OCI-LY1 (cell line): ENCODE measurements at regions not wholly inside any gene's neighbourhood (a gene's known extent, or its start where the extent isn't known, plus 50 kb on each side); places are given as distances from the start of the nearest gene placed in this dataset.

Experiments
- EZH2 ChIP-seq: fragments of 200-600 bp; sonication (generic), shearing (Covaris generic); IDR thresholded peaks from 2 replicates; pipeline ENCODE4 v1.8.0; 2017; ENCODE audit warnings: borderline replicate concordance, mixed run types, mild to moderate bottlenecking, antibody characterized with exemption, low read length, moderate library complexity, mixed read lengths
- TF ChIP-seq, protein P1 (sequence below): fragments of 200-600 bp; sonication (generic), shearing (Covaris generic); IDR thresholded peaks from 2 replicates; pipeline ENCODE4 v1.5.1; 2017; ENCODE audit warnings: mild to moderate bottlenecking, antibody characterized with exemption, low read length, moderate library complexity, mixed read lengths

DNA sequence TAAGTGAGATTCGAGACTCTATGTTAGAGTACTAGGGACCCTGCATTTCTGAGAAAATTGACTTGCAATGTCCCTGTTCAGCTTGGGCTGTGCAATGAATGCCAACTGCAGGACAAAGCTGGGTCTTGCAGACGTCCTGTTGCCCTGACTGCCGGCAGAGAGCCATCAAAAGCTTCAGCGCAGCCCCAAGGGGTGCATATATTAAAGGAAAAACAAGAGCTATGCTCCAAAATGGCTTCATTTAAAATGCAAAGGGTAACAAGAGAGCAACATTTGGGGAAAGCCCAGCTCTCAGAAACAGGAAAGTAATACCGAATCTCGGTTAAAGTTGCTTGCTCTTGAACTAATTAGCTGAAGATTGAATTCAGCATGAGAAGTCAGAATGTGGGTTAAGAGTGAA lies 110.9 kb upstream of the PNPT1 start:
- TF ChIP-seq, protein P1, sequence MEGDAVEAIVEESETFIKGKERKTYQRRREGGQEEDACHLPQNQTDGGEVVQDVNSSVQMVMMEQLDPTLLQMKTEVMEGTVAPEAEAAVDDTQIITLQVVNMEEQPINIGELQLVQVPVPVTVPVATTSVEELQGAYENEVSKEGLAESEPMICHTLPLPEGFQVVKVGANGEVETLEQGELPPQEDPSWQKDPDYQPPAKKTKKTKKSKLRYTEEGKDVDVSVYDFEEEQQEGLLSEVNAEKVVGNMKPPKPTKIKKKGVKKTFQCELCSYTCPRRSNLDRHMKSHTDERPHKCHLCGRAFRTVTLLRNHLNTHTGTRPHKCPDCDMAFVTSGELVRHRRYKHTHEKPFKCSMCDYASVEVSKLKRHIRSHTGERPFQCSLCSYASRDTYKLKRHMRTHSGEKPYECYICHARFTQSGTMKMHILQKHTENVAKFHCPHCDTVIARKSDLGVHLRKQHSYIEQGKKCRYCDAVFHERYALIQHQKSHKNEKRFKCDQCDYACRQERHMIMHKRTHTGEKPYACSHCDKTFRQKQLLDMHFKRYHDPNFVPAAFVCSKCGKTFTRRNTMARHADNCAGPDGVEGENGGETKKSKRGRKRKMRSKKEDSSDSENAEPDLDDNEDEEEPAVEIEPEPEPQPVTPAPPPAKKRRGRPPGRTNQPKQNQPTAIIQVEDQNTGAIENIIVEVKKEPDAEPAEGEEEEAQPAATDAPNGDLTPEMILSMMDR = no peak
- no peak for TF ChIP-seq EZH2
